ENCODE measurements at regions not wholly inside any gene's neighbourhood (a gene's known extent, or its start where the extent isn't known, plus 50 kb on each side); places are given as distances from the start of the nearest gene placed in this dataset.
"Not testable (repeated sequence)": the region's sequence is repeated elsewhere in the genome, so short reads cannot be mapped to it uniquely, and the experiment has no call there.

GRCh38 chr7:94174956-94175355 lies 170.8 kb upstream of the BET1 start:
- Histone ChIP-seq H3K36me3 (ENCODE audit: insufficient read depth, low read length) (no peaks in the 10 kb centered on the region), H3K9ac (ENCODE audit: low read length) (no peak overlapping the region), H3K4me1 (ENCODE audit: insufficient read depth, low read length) (no peaks in the 10 kb centered on the region), H3K27ac (ENCODE audit: low read depth, low read length) (no peak overlapping the region), H3K4me3 (ENCODE audit: low read depth in 1 of 2, low read length in 2 of 2) (no peak overlapping the region), H3K27me3 (ENCODE audit: control insufficient read depth in 1 of 2, insufficient read depth in 2 of 2, low read length in 2 of 2) (no peaks in the 10 kb centered on the region), H3K9me3 (ENCODE audit: low read length) (no peaks in the 10 kb centered on the region)

GRCh38 chr7:94176694-94177200 lies 172.6 kb upstream of the BET1 start:
- no peak overlapping the region for H3K27ac ChIP-seq (ENCODE audit: low read depth, low read length)
- H3K9ac ChIP-seq (ENCODE audit: low read length), result no peak overlapping the region
- H3K4me1 ChIP-seq (ENCODE audit: insufficient read depth, low read length), result no peaks in the 10 kb centered on the region
- H3K36me3 ChIP-seq (ENCODE audit: insufficient read depth, low read length), result no peaks in the 10 kb centered on the region
- H3K9me3 ChIP-seq (ENCODE audit: low read length), result no peaks in the 10 kb centered on the region
- H3K4me3 ChIP-seq (ENCODE audit: low read depth in 1 of 2, low read length in 2 of 2), result no peak overlapping the region
- H3K27me3 ChIP-seq (ENCODE audit: control insufficient read depth in 1 of 2, insufficient read depth in 2 of 2, low read length in 2 of 2), result no peaks in the 10 kb centered on the region

- H3K27me3 ChIP-seq (ENCODE audit: control insufficient read depth in 1 of 2, insufficient read depth in 2 of 2, low read length in 2 of 2), result no peaks in the 10 kb centered on the region
- no peak overlapping the region for H3K27ac ChIP-seq (ENCODE audit: low read depth, low read length)
- no peaks in the 10 kb centered on the region for H3K9me3 ChIP-seq (ENCODE audit: low read length)
- H3K36me3 ChIP-seq (ENCODE audit: insufficient read depth, low read length), result no peaks in the 10 kb centered on the region
- no peak overlapping the region for H3K9ac ChIP-seq (ENCODE audit: low read length)
- no peaks in the 10 kb centered on the region for H3K4me1 ChIP-seq (ENCODE audit: insufficient read depth, low read length)
- no peak overlapping the region for H3K4me3 ChIP-seq (ENCODE audit: low read depth in 1 of 2, low read length in 2 of 2)
Measured at GRCh38 chr7:94177441-94177840, 173.3 kb upstream of the BET1 start.

GRCh38 chr7:94178230-94178629 lies 174.1 kb upstream of the BET1 start:
- Histone ChIP-seq H3K27me3 (ENCODE audit: control insufficient read depth in 1 of 2, insufficient read depth in 2 of 2, low read length in 2 of 2) (no peaks in the 10 kb centered on the region), H3K9ac (ENCODE audit: low read length) (no peak overlapping the region), H3K4me1 (ENCODE audit: insufficient read depth, low read length) (no peaks in the 10 kb centered on the region), H3K36me3 (ENCODE audit: insufficient read depth, low read length) (no peaks in the 10 kb centered on the region), H3K27ac (ENCODE audit: low read depth, low read length) (no peak overlapping the region), H3K4me3 (ENCODE audit: low read depth in 1 of 2, low read length in 2 of 2) (no peak overlapping the region), H3K9me3 (ENCODE audit: low read length) (no peaks in the 10 kb centered on the region)

- H3K27ac ChIP-seq (ENCODE audit: low read depth, low read length), result no peak overlapping the region
- no peaks in the 10 kb centered on the region for H3K9me3 ChIP-seq (ENCODE audit: low read length)
- H3K4me1 ChIP-seq (ENCODE audit: insufficient read depth, low read length), result no peaks in the 10 kb centered on the region
- no peak overlapping the region for H3K4me3 ChIP-seq (ENCODE audit: low read depth in 1 of 2, low read length in 2 of 2)
- no peaks in the 10 kb centered on the region for H3K27me3 ChIP-seq (ENCODE audit: control insufficient read depth in 1 of 2, insufficient read depth in 2 of 2, low read length in 2 of 2)
- no peak overlapping the region for H3K9ac ChIP-seq (ENCODE audit: low read length)
- H3K36me3 ChIP-seq (ENCODE audit: insufficient read depth, low read length), result no peaks in the 10 kb centered on the region
Measured at GRCh38 chr7:94179466-94179865, 175.3 kb upstream of the BET1 start.

GRCh38 chr7:94182066-94182465 lies 177.9 kb upstream of the BET1 start:
- H3K4me3 ChIP-seq (ENCODE audit: low read depth in 1 of 2, low read length in 2 of 2), result no peak overlapping the region
- no peaks in the 10 kb centered on the region for H3K4me1 ChIP-seq (ENCODE audit: insufficient read depth, low read length)
- no peak overlapping the region for H3K27ac ChIP-seq (ENCODE audit: low read depth, low read length)
- no peaks in the 10 kb centered on the region for H3K36me3 ChIP-seq (ENCODE audit: insufficient read depth, low read length)
- no peaks in the 10 kb centered on the region for H3K27me3 ChIP-seq (ENCODE audit: control insufficient read depth in 1 of 2, insufficient read depth in 2 of 2, low read length in 2 of 2)
- no peaks in the 10 kb centered on the region for H3K9me3 ChIP-seq (ENCODE audit: low read length)
- H3K9ac ChIP-seq (ENCODE audit: low read length), result no peak overlapping the region

- H3K9me3 ChIP-seq (ENCODE audit: low read length), result no peaks in the 10 kb centered on the region
- H3K9ac ChIP-seq (ENCODE audit: low read length), result no peak overlapping the region
- no peak overlapping the region for H3K4me3 ChIP-seq (ENCODE audit: low read depth in 1 of 2, low read length in 2 of 2)
- H3K27ac ChIP-seq (ENCODE audit: low read depth, low read length), result no peak overlapping the region
- no peaks in the 10 kb centered on the region for H3K36me3 ChIP-seq (ENCODE audit: insufficient read depth, low read length)
- H3K4me1 ChIP-seq (ENCODE audit: insufficient read depth, low read length), result no peaks in the 10 kb centered on the region
- no peaks in the 10 kb centered on the region for H3K27me3 ChIP-seq (ENCODE audit: control insufficient read depth in 1 of 2, insufficient read depth in 2 of 2, low read length in 2 of 2)
Measured at GRCh38 chr7:94182721-94183120, 178.6 kb upstream of the BET1 start.

- Histone ChIP-seq H3K4me3 (ENCODE audit: low read depth in 1 of 2, low read length in 2 of 2) (no peak overlapping the region), H3K9me3 (ENCODE audit: low read length) (no peaks in the 10 kb centered on the region), H3K36me3 (ENCODE audit: insufficient read depth, low read length) (no peaks in the 10 kb centered on the region), H3K4me1 (ENCODE audit: insufficient read depth, low read length) (no peaks in the 10 kb centered on the region), H3K27me3 (ENCODE audit: control insufficient read depth in 1 of 2, insufficient read depth in 2 of 2, low read length in 2 of 2) (no peaks in the 10 kb centered on the region), H3K27ac (ENCODE audit: low read depth, low read length) (no peak overlapping the region), H3K9ac (ENCODE audit: low read length) (no peak overlapping the region)
Measured at GRCh38 chr7:94183289-94183749, 179.2 kb upstream of the BET1 start.

GRCh38 chr7:94183891-94184290 lies 179.7 kb upstream of the BET1 start:
- H3K27ac ChIP-seq (ENCODE audit: low read depth, low read length), result no peak overlapping the region

GRCh38 chr7:94188350-94188749 lies 184.2 kb upstream of the BET1 start:
- H3K9ac ChIP-seq (ENCODE audit: low read length), result no peak overlapping the region
- no peak overlapping the region for H3K4me3 ChIP-seq (ENCODE audit: low read depth in 1 of 2, low read length in 2 of 2)
- H3K36me3 ChIP-seq (ENCODE audit: insufficient read depth, low read length), result no peaks in the 10 kb centered on the region
- no peaks in the 10 kb centered on the region for H3K4me1 ChIP-seq (ENCODE audit: insufficient read depth, low read length)
- H3K27me3 ChIP-seq (ENCODE audit: control insufficient read depth in 1 of 2, insufficient read depth in 2 of 2, low read length in 2 of 2), result no peaks in the 10 kb centered on the region
- no peak overlapping the region for H3K27ac ChIP-seq (ENCODE audit: low read depth, low read length)
- no peaks in the 10 kb centered on the region for H3K9me3 ChIP-seq (ENCODE audit: low read length)

More at GRCh38 chr7:94183891-94184290, 179.7 kb upstream of the BET1 start:
- Histone ChIP-seq H3K4me3 (ENCODE audit: low read depth in 1 of 2, low read length in 2 of 2) (no peak overlapping the region), H3K27me3 (ENCODE audit: control insufficient read depth in 1 of 2, insufficient read depth in 2 of 2, low read length in 2 of 2) (no peaks in the 10 kb centered on the region), H3K9ac (ENCODE audit: low read length) (no peak overlapping the region), H3K9me3 (ENCODE audit: low read length) (no peaks in the 10 kb centered on the region), H3K36me3 (ENCODE audit: insufficient read depth, low read length) (no peaks in the 10 kb centered on the region), H3K4me1 (ENCODE audit: insufficient read depth, low read length) (no peaks in the 10 kb centered on the region)

- no peaks in the 10 kb centered on the region for H3K4me1 ChIP-seq (ENCODE audit: insufficient read depth, low read length)
- H3K9me3 ChIP-seq (ENCODE audit: low read length), result no peaks in the 10 kb centered on the region
- no peak overlapping the region for H3K4me3 ChIP-seq (ENCODE audit: low read depth in 1 of 2, low read length in 2 of 2)
- no peaks in the 10 kb centered on the region for H3K27me3 ChIP-seq (ENCODE audit: control insufficient read depth in 1 of 2, insufficient read depth in 2 of 2, low read length in 2 of 2)
- H3K9ac ChIP-seq (ENCODE audit: low read length), result no peak overlapping the region
- H3K27ac ChIP-seq (ENCODE audit: low read depth, low read length), result no peak overlapping the region
- H3K36me3 ChIP-seq (ENCODE audit: insufficient read depth, low read length), result no peaks in the 10 kb centered on the region
Measured at GRCh38 chr7:94190599-94191061, 186.5 kb upstream of the BET1 start.

GRCh38 chr7:94194426-94194825 lies 190.3 kb upstream of the BET1 start:
- not testable (repeated sequence) for H3K9ac ChIP-seq (ENCODE audit: low read length); H3K27me3 ChIP-seq (ENCODE audit: control insufficient read depth in 1 of 2, insufficient read depth in 2 of 2, low read length in 2 of 2); H3K4me3 ChIP-seq (ENCODE audit: low read depth in 1 of 2, low read length in 2 of 2); H3K36me3 ChIP-seq (ENCODE audit: insufficient read depth, low read length); H3K27ac ChIP-seq (ENCODE audit: low read depth, low read length); H3K9me3 ChIP-seq (ENCODE audit: low read length); H3K4me1 ChIP-seq (ENCODE audit: insufficient read depth, low read length)
